Motor neuron (in vitro differentiated cells): ENCODE measurements at regions not wholly inside any gene's neighbourhood (a gene's known extent, or its start where the extent isn't known, plus 50 kb on each side); places are given as distances from the start of the nearest gene placed in this dataset.

ENCODE experiments used
- ATAC-seq, 8 experiments: fragments of 200-7000 bp; cut with Tn5 transposase; replicated peaks in 6 of 8; 2 replicates each; pipeline ENCODE4 v1.8.0; 2021; ENCODE audit warnings: mild to moderate bottlenecking in 8 of 8, moderate library complexity in 8 of 8
- H3K27ac ChIP-seq, 2 donors: fragments of 250-450 bp; sonication (Bioruptor Pico); 2 replicates each; pipeline ENCODE4 v1.9.0; 2021; ENCODE audit warnings: antibody characterized with exemption in 2 of 2, mild to moderate bottlenecking in 2 of 2, moderate library complexity in 1 of 2
- H3K4me1 ChIP-seq, 2 donors: fragments of 250-450 bp; sonication (Bioruptor Pico); replicated peaks in 1 of 2; 2 replicates each; pipeline ENCODE4 v1.6.1; 2021; ENCODE audit warnings: antibody characterized with exemption in 2 of 2, mild to moderate bottlenecking in 2 of 2, moderate library complexity in 1 of 2
- H3K4me3 ChIP-seq, 5 donors: fragments of 250-450 bp; sonication (Bioruptor Pico); 2 replicates each; pipeline ENCODE4 v1.9.0; 2021; ENCODE audit warnings: antibody characterized with exemption in 5 of 5, mild to moderate bottlenecking in 5 of 5, moderate library complexity in 4 of 5
- WGBS, 10 experiments: fragments of 450-650 bp; shearing (Covaris generic); methylation state at CpG; one replicate each; pipeline ENCODE4 v1.0.0; 2022; 5-methylcytosine and 5-hydroxymethylcytosine counted together
- in situ Hi-C, 9 experiments: fragments of 400-800 bp; cut with MboI; loops; one replicate each; pipeline ENCODE4 v1.15.0; 2021; ENCODE audit warnings: low sequenced_read_pairs in 9 of 9, low pct_unique_long_range_greater_than_20kb in 2 of 9; ENCODE audit not compliant: unreplicated experiment in 9 of 9

DNA sequence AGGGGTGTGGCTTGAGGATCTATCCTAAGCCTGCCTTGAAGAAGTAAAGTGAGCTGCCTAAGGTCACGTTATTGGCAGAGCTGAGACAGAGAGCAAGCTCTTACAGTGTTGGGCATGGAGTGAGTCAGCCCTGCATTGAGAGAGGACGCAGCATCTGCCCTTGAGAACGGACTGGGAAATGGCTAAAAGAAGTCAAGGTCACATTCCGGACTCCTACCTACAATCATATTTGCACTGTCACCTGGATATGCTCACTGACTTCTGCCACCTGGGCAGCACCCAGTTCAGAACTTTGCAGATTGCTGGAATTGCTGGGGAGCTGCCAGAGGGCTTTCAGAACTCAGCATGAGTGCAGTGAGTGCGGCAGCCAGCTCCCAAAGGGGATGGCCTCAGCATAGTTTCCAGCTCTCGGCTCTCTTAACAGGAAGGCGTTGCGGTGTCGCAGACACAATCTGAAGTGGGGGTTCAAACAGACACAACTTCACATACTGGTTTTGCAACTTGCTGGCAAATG lies 199.3 kb upstream of the SGK1 start:
- Histone ChIP-seq H3K27ac (no peak overlapping the region), H3K4me1 (no peaks in the 10 kb centered on the region), H3K4me3 (no peak overlapping the region)
- 0 to 83% (median 61%) methylated on average over 1 to 8 of the region's 9 CpGs; no CpG with 5 or more reads in 3 of the 10 experiments for WGBS, 10 experiments
- peak in 7 of 8 experiments; percentile 39 to 90 (median 77) for ATAC-seq
- in situ Hi-C loops, result no loop called here

DNA sequence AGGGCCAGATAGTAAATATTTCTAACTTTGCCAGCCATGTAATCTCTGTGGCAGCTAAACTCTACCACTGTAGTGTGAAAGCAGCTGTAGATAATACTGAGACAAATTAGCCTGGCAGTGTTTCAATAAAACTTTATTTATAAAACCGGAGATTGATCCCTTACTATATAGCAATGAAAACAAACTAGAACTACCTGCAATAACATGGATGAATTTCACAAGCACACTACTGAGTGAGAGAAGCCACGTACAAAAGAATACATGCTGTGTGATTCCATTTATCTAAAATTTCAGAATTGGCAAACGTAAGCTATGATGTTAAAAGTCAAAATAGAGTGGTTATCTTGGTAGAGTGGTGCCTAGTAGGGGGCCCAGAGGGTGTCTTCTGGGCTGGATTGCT lies 198.7 kb upstream of the SGK1 start:
- Histone ChIP-seq H3K27ac (no peak overlapping the region), H3K4me3 (no peak overlapping the region), H3K4me1 (no peaks in the 10 kb centered on the region)
- in situ Hi-C loops, result no loop called here
- 67 to 94% (median 90%) methylated on average over 1 to 3 of the region's 3 CpGs; no CpG with 5 or more reads in 1 of the 10 experiments for WGBS, 10 experiments
- ATAC-seq, result no peak

DNA sequence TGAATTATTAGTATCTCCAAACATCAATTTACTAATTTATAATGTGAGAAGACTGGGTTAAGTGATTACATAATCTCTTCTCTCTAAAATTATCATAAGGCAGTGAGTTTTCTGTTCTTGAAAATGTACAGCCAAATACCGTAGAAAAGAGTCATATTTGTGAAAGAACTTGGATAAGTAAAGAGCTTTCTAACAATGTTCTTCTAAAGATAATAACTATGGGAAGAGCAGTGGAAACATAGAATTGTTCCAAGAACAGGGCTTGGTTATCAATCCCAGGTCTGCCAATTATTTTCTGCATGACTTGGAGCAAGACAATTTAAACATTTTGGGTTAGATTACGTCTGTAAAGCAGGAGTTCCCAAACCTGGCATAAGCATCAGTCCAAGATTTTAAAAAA lies 198.1 kb upstream of the SGK1 start:
- in situ Hi-C loops, result no loop called here
- Histone ChIP-seq H3K4me1 (no peaks in the 10 kb centered on the region), H3K27ac (no peak overlapping the region), H3K4me3 (no peak overlapping the region)
- ATAC-seq, result no peak
- WGBS, 10 experiments, result 45 to 100% (median 90%) methylated on average over 1 to 2 of the region's 2 CpGs; no CpG with 5 or more reads in 1 of the 10 experiments

DNA sequence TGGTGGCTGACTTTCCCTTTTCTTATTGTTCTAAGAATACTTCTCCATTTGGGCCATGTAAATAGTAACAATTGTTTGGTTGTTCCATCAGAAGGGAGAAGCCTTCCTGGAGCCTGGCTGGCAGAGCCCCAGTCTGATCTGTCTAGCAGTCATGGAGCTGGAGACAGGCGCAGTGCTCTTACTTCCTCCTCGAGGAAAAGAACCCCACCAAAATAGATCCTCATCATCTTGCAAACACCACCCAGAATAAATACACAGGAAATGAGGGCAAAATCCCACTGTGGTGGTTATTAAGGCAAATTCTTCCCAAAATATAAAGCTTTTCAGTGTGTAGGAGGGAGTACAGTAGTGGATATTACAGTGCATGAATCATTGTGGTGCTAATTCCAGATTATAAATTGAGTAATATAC lies 195.1 kb upstream of the SGK1 start:
- no peak overlapping the region for H3K27ac ChIP-seq
- no peaks in the 10 kb centered on the region for H3K4me1 ChIP-seq
- in situ Hi-C loops, result no loop called here
- ATAC-seq, result no peak
- no peak overlapping the region for H3K4me3 ChIP-seq
- WGBS, 10 experiments, result 57 to 86% (median 76%) methylated on average over 2 of the region's 2 CpGs; no CpG with 5 or more reads in 6 of the 10 experiments

DNA sequence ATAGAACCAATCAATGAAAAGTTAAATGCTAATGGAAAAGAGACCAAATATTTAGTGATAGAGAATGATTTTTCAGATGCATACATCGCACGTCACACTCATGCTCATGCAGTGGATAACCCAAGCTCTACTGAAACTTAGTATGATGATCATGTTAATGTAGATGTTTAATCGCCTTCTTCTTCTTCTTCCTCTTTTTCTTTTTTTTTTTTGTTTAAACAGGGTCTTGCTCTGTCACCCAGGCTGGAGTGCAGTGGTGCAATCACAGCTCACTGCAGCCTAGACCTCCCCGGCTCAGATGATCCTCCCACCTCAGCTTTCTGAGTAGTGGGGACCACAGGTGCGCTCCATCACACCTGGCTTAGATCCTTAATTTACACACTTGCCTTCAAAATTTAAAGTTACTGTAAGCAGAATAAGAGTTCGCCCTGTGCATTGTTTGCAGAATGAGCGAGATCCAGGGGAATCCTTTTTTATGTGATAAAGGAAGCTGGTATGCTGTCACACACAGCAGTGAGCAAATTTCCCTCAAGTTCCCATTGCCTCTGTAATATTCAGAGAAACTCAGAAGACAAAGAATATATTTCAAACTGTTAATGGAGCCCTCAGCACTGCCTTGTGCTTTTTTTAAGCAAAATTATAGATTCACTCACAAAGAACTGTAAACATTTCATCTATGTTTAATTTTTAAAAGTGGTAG lies 194.2 kb upstream of the SGK1 start:
- H3K4me1 ChIP-seq, result no peaks in the 10 kb centered on the region
- 70 to 100% (median 94%) methylated on average over 1 to 7 of the region's 7 CpGs for WGBS, 10 experiments
- in situ Hi-C loops, result no loop called here
- no peak for ATAC-seq
- H3K4me3 ChIP-seq, result no peak overlapping the region
- no peak overlapping the region for H3K27ac ChIP-seq

DNA sequence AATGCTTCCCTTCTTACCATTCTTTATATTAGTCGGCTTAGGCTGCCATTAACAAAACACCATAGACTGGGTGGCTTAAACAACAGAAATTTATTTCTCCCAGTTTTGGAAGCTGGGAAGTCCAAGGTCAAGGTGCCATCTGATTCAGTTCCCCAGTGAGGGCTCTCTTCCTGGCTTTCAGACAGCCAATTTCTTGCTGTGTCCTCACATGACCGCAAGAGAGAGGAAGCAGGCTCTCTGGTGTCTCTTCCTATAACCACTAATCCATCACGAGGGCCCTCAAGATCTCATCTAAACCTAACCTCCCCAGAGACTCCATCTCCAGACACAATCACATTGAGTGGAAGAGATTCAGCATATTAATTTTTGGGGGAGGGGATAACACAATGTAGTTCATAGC lies 193.0 kb upstream of the SGK1 start:
- 60 to 100% (median 100%) methylated on average over 1 to 3 of the region's 3 CpGs; no CpG with 5 or more reads in 1 of the 10 experiments for WGBS, 10 experiments
- Histone ChIP-seq H3K4me3 (no peak overlapping the region), H3K27ac (no peak overlapping the region), H3K4me1 (no peaks in the 10 kb centered on the region)
- no peak for ATAC-seq
- in situ Hi-C loops, result no loop called here

DNA sequence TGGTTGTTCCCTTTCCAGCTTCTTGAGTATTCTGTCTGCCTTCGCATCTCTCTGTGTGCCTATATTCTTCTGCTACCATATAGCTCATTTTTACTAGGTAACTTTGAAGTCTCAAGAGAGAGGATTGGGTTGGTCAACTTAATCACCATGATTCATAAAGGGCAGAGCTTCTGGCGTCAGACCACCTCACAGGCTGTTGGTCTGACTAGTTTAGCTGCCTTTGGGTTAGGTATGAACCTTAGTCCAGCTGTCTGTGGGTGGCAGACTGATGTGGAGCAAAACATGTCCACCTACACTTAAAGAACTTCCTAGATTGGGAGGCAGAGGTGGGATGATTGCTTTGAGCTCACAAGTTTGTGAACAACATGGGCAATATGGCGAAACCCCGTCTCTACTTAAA lies 192.2 kb upstream of the SGK1 start:
- 17 to 96% (median 56%) methylated on average over 1 to 3 of the region's 4 CpGs; no CpG with 5 or more reads in 5 of the 10 experiments for WGBS, 10 experiments
- Histone ChIP-seq H3K4me1 (no peaks in the 10 kb centered on the region), H3K4me3 (no peak overlapping the region), H3K27ac (no peak overlapping the region)
- in situ Hi-C loops, result no loop called here
- no peak for ATAC-seq

DNA sequence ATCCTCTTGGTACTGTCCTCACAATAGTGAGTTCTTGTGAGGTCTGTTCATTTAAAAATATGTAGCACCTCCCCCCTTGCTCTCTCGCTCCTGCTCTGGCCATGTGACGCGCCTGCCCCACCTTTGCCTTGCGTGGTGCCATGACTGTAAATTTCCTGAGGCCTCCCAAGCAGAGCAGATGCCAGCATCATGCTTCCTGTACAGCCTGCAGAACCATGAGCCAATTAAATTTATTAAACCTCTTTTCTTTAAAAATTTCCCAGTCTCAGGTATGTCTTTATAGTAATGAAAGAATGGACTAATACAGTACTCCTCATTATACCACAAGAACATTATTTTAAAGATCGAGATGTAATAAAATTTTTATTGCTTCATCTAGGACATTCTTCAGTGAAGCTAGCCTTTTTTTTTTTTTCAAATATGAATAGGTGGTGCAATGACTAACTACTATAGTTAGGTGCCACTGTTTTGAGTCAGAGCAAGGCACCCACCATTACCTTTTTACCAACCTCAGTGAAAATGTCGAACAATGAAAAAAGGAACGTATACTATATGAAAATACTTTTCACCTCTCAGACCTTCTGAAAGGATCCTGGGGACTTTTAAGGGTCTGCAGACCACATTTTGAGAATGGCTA lies 191.1 kb upstream of the SGK1 start:
- no peak overlapping the region for H3K4me3 ChIP-seq
- in situ Hi-C loops, result no loop called here
- H3K27ac ChIP-seq, result no peak overlapping the region
- ATAC-seq, result no peak
- no peaks in the 10 kb centered on the region for H3K4me1 ChIP-seq
- 81 to 100% (median 93%) methylated on average over 2 to 7 of the region's 7 CpGs for WGBS, 10 experiments

DNA sequence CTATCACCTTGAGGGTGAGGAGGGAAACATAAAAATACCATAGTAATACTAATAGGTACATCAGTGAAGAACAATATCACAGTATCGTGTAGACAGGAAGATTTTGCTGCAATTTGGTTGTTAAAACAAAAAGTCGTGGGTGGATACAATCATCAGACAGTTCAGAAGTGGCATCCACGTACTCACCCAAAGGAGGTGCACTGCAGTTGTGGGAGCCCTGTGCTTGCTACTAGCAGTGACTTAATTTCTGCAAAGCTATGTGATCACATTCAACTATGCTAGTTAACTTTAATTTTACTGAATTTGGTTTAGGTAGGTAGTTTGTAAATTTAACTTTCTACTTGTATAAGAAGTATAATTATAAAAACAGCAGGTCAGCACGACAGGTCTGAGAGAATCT lies 188.2 kb upstream of the SGK1 start:
- H3K4me3 ChIP-seq, result no peak overlapping the region
- WGBS, 10 experiments, result 67 to 100% (median 81%) methylated on average over 1 to 4 of the region's 4 CpGs; no CpG with 5 or more reads in 1 of the 10 experiments
- H3K4me1 ChIP-seq, result no peaks in the 10 kb centered on the region
- ATAC-seq, result no peak
- in situ Hi-C loops, result no loop called here
- no peak overlapping the region for H3K27ac ChIP-seq

DNA sequence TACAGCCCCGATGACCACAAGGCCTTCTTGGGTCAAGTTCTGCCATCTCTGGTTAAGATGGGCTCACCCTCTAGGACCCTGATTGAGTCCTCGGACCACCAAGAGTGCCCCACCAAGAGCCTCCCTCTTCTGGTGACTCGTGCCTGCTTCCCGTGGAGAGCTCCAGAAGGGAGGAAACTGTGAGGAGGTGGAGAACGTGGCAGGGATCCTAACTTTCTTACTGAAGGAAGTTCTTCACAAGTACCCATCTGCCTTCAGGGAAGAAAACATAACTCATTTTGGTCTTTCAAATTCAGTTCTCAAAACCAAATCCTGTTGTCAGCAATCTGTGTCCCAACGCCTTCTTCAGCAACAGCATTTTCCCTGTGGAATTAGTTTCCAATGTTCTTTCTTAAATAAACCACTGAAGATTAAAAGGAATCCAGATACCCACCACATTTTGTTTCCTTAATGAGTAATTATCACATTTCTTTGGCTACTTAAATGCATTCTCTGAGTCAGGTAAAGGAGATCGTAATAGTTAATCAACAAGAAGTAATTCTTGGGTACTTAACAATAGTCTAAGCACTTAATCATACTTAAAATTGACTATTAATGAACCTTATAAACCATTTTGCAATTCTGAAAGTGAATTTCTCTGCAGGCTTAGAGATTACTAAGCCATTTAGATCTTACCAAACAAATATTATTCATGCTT lies 185.8 kb upstream of the SGK1 start:
- ATAC-seq, result no peak
- 33 to 100% (median 82%) methylated on average over 1 to 5 of the region's 7 CpGs; no CpG with 5 or more reads in 2 of the 10 experiments for WGBS, 10 experiments
- in situ Hi-C loops, result no loop called here
- no peak overlapping the region for H3K4me3 ChIP-seq
- H3K4me1 ChIP-seq, result no peaks in the 10 kb centered on the region
- no peak overlapping the region for H3K27ac ChIP-seq

DNA sequence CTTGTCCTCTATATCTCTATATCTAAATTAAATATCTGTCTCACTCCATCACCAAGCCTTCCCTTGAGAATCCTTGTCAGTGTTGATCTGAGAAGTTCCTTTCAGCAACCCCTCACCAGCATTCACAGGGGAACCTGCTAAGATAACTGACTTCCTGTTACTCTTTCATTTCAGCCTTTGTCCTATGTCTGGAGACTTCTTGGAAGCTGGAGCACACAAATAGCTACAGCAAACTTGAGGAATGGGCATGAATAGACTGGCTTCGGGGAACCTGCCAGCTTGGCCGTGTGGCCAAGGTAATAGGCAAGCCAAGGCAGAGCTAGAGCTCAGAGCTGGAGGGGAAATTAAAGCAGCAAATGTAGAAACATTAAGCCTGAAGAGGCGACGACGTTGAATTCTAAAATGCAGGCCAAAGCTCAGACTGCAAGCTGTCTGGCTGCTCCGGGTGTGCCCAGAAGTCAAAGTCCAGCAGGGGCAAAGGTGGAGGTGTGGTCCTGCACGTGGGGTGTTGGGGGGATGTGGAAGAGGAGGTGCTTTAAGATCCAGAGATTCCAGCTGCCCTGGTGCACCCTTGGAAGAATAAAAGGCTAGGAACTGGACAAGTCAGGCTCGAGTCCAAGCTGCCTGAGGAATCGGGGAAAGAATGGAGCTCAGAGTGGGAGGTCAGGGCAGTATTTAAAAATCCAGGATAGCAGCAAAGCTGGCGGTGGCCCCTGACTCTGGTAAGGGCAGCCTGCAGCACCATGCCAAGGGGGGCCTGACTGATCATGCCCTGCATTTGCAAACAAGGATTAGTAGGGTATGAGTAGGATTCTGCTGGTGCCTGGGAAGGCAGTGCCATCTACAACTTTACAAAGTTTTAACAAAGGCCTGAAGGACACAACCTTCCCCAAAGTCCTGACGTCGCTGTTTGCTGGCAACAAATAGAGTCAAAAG lies 185.0 kb upstream of the SGK1 start:
- Histone ChIP-seq H3K4me3 (no peak overlapping the region), H3K4me1 (no peaks in the 10 kb centered on the region), H3K27ac (no peak overlapping the region)
- ATAC-seq, result no peak
- WGBS, 10 experiments, result 60 to 94% (median 80%) methylated on average over 1 to 9 of the region's 12 CpGs; no CpG with 5 or more reads in 1 of the 10 experiments
- in situ Hi-C loops, result no loop called here

DNA sequence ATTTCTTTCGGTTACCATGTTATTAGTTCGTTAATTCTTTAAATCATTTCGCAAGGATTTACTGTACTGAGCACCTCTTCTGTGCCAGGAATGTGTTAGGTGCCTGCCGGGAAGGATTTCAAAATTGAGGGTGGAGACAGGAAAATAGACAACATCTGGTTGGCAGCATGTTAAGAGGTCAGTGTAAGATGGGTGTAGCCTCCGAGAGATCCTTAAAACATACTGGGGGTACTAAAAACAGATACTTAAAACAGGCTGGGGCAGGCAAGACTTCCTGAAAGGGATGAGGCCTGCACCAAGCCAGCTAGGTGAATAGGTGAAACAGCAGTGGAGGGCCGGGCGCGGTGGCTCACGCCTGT lies 178.0 kb upstream of the SGK1 start:
- ATAC-seq, result peak in 3 of 8 experiments; percentile 44 to 91 (median 57)
- H3K4me1 ChIP-seq, result no peaks in the 10 kb centered on the region
- 0 to 100% (median 68%) methylated on average over 2 to 5 of the region's 9 CpGs; no CpG with 5 or more reads in 3 of the 10 experiments for WGBS, 10 experiments
- no peak overlapping the region for H3K27ac ChIP-seq
- in situ Hi-C loops, result no loop called here
- H3K4me3 ChIP-seq, result no peak overlapping the region
